ENCODE measurements at regions not wholly inside any gene's neighbourhood (a gene's known extent, or its start where the extent isn't known, plus 50 kb on each side); places are given as distances from the start of the nearest gene placed in this dataset.

- DNase-seq (ENCODE audit: extremely low read depth, low read depth): no peak
- no peak for TF ChIP-seq CTCF (IDR thresholded peaks at IDR 0.05; ENCODE audit: low read depth, low read length)
Measured at GRCh38 chr4:89489338-89489771, 181.8 kb upstream of the GPRIN3 start.

- no peak for TF ChIP-seq CTCF (IDR thresholded peaks at IDR 0.05; ENCODE audit: low read depth, low read length)
- DNase-seq (ENCODE audit: extremely low read depth, low read depth): no peak
Measured at GRCh38 chr4:89488736-89489135, 181.1 kb upstream of the GPRIN3 start.

GRCh38 chr4:89486673-89487072, 179.1 kb upstream of the GPRIN3 start:
- no peak for DNase-seq (ENCODE audit: extremely low read depth, low read depth)
- no peak for TF ChIP-seq CTCF (IDR thresholded peaks at IDR 0.05; ENCODE audit: low read depth, low read length)

GRCh38 chr4:89486042-89486441, 178.4 kb upstream of the GPRIN3 start:
- TF ChIP-seq CTCF (IDR thresholded peaks at IDR 0.05; ENCODE audit: low read depth, low read length): peak; percentile 78
- DNase-seq (ENCODE audit: extremely low read depth, low read depth): no peak

- TF ChIP-seq CTCF (IDR thresholded peaks at IDR 0.05; ENCODE audit: low read depth, low read length): no peak
- no peak for DNase-seq (ENCODE audit: extremely low read depth, low read depth)
Measured at GRCh38 chr4:89483833-89484232, 176.2 kb upstream of the GPRIN3 start.

GRCh38 chr4:89482926-89483595, 175.5 kb upstream of the GPRIN3 start:
- DNase-seq (ENCODE audit: extremely low read depth, low read depth): no peak
- TF ChIP-seq CTCF (IDR thresholded peaks at IDR 0.05; ENCODE audit: low read depth, low read length): no peak

GRCh38 chr4:89482251-89482650, 174.7 kb upstream of the GPRIN3 start:
- no peak for DNase-seq (ENCODE audit: extremely low read depth, low read depth)
- peak; percentile 41 for TF ChIP-seq CTCF (IDR thresholded peaks at IDR 0.05; ENCODE audit: low read depth, low read length)
